HG03520 (cell line): ENCODE measurements at regions not wholly inside any gene's neighbourhood (a gene's known extent, or its start where the extent isn't known, plus 50 kb on each side); places are given as distances from the start of the nearest gene placed in this dataset.

Experiments used
- ATAC-seq: cut with Tn5 transposase; IDR thresholded peaks from one replicate; pipeline ENCODE4 v1.9.1; 2021; ENCODE audit warnings: mild to moderate bottlenecking, moderate library complexity; ENCODE audit not compliant: unreplicated experiment

DNA sequence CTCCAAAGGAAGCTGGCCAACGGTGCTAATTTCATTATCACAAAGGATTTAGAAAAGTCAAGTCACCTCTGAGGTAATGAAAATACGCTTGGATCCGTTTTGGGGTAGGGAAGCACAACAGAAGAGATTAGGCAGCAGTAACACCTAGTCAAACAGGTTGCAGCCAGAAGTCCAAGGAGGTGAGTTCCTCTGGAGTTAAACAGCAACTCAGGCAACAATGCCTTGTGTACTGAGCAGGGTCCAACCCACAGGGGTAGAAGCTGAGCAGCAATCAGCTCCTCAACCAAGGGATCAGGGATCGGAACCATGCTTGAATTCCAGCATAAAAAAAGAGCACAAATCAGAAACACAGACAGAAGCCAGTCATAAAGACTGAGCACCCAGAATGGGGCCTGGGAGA lies 88.1 kb upstream of the SPRED1 start:
- no peak for ATAC-seq

DNA sequence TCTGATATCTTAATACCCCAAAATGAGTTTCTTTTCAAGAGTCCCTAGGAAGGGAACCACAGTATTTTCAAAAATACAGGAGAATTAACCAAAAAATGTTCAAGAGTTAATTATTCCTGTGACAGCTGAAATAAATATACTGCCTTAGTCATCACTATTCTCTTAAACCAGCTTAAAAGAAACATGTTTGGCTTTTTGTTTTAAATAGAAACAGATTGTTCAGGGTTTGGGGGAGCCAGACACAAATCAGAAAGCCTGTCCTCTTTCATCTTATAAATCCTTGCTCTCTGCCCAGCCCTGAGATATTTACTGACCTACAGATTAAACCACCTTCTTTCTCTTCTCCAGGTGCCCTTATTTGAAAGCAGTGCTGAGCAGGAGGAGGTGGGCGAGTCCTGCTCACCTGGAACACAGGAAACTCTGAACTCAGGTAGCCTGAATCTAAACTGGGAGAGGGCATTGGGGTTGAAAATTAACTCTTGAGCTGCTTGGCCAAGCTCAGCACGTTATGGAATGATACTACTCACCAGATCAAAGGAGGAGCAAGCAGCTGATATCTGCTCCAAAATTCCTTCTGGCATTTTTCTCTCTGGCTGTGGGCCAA lies 84.1 kb upstream of the SPRED1 start:
- no peak for ATAC-seq

DNA sequence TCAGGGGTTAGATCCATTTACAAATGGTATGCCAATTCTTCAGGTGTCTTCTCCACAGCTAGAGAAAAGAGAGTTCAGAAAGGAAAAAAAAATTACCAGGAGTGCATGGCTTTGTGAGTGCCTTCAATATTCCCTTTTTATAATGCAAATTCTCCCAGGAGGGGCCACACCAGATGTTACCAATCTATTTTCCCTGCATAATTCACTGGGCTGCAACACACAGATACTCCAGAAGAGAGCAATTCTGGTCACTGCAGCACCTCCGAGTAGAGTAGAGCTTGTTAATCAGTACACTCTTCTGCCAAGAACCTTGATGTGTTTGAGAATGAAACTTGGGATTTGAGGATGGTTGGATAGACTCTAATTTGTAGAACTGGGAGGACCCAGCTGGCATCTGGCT lies 80.7 kb upstream of the SPRED1 start:
- ATAC-seq: no peak

DNA sequence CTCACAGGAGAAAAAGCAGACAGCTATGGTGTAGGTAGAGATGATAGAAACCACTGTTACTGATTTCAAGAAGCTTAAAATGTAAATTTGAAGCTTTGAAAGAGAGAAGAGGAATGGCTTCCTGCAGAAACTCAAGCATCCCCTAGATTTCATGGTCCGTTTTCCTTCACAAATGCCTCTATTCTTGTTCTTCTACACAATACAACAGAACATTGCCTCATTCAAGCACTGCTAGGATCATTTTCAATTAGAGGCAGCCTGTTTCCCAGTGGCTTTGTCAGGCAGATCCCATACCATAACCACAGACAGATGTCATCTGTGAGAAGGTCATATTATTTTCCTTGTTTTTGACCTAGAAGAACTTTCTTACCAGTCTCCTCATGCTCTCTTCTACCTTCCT lies 77.9 kb upstream of the SPRED1 start:
- ATAC-seq: no peak

DNA sequence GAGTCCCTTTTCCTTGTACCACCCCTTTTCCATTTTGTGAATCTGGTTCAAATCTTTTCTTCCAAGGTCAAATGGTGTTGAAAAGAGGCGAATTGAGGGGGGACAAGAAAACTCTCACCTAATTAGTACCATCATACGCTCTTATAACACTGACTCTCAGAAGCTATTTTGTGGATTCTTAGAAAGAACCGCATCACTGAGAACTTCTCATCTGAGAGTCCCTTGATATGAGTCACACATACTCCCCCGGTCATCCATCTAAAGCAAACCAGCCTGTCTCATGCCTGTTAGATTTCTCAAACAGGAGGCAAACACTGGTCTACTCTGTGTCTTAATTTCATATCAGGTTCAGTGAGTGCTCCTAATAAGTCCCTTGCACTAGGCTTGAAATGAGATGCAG lies 76.5 kb upstream of the SPRED1 start:
- ATAC-seq: peak; percentile 95

DNA sequence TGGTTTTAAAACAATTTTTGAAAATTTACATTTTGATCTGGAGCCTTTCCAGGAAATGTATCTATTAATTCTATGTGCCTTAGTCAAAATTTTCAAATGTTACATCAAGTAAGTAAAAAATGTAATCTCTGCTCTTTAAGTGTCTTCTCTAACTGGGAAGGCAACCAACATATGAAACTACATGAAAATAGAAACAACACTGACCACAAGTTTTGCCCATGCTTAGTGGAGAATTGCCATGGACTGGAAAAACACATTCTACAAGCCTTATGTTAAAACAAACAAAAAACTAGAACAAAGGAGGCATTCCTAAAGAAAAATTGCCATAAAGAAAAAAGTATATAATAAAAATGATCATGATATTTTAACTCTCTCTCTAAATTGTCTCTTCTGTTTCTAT lies 75.9 kb upstream of the SPRED1 start:
- ATAC-seq: no peak

DNA sequence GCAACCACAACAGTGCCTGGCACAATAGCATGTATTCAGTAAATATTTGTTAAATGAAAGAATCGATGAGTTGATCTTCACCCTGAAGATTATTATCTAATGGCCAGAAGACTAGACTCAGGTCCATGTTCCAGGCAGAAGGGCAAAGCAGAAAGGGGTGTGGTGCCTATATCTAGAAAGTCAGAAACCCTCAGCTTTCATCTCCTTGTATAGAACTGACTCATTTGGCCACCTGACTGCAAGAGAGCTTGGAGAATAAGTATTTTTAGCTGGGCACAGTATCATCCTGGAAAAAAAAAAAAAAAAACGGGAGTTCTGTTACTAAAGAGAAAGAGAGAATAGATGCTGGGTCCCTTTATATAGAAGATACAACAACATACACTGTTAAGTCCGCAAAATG lies 69.7 kb upstream of the SPRED1 start:
- ATAC-seq: no peak

DNA sequence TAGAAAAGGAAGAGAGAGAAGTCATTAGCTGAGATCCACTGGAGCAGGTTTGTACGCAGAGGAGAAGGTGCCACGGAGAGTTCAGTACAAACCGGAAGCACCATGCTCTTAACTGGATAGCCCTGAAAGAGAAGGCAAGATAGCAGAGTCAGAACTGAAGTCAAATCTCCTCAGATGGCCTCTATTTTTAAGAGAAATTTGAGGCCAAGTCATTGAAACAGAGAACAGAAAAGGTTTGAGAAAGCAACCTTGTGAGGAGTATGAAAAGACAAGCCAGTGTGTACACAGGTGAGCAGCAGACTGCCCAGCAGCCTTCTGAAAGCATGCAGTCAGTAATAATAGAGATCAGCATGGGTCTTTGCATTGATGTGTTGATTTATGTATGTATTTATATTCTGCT lies 66.1 kb upstream of the SPRED1 start:
- peak; percentile 95 for ATAC-seq

DNA sequence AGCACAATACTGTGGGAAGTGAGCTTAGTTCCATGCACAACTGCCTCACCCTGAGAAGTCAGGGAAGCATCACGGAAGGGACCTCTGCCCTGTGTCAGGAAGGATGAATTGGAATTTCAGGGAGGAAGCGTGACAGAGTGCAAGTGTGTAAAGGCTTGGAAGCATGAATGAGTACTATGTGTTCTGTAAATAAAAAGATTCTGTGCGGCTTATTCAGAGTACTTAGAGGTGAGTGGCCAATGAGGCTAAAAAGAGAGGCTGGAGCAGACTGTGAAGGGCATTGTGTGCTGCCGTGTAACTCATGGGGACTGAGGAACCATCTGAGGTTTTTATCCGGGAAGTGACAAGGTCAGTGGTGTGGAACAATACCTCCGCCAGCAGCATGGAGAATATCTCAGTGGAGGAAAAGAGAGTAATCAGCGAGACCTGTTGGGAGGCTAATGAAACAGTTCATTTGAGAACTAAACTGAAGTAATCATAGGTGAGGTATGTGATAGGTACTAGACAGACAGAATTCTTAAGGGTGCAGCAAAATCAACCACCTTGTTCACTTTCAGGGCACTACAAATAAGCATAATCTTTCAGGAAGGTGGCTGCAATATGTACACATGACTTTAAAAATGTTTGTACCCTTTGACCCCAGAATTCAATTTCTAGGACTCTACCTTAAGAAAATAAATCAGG lies 64.9 kb upstream of the SPRED1 start:
- ATAC-seq: no peak

DNA sequence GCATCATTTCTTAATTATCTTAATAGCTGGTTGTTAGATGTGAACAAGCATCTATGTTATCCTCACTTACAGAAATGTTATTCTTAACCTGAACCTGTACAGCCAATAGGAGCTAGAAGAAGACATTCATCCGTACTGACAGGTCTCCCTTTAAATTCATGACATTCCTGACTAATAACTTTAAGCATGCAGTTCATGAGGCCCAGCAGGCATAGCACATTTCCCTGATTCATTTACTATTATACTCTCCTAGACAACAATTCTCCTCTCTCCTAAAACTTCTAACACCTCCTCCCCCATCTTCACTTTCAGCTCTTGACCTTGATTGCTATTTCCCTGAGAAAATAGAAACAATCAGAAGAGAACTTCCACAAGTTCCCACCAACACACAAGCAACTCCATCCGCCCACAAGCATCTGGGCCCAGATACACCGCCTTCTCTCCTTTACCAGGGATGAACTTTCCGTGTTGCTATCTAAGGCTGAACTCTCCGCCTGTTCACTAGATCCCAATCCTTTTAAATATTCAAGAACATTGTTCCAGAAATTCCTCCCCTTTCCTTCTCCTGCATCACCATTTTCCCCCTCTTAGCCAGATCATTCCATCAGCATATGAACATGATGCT lies 62.9 kb upstream of the SPRED1 start:
- no peak for ATAC-seq

DNA sequence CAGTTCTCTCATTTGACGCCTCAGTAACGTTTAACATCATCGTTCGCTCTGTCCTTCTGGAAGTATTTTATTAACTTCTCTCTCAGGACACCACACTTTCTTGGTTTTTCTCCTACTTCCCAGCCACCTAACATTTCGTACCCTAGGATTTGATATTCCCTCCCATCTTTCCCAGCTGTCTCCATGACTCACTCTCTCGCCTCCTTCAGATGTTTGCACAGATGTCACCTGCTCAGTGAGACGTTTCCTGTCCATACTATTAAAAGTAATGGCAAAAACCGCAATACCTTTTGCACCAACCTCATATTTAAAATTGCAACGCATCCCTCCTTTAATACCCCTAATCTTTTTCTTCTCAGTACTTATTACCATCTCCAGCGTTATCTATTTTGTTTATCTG lies 62.1 kb upstream of the SPRED1 start:
- no peak for ATAC-seq

DNA sequence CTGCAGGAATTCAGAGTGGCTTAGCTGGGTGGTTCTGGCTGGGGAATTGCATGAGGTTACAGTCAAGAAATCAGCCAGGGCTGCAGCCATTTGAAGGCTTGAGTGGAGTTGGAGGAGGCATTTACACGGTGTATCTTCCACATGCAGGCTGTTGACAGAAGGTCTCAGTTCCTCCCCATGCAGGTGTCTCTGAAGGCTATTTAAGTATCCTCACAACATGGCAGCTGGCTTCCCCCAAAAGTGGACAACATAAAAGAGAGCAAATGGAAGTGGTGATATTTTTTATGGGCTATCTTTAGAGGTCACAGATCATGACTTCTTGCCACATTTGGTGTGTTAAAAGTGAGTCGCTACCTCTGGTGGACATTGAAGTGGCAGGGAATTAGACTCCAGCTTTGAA lies 60.1 kb upstream of the SPRED1 start:
- no peak for ATAC-seq

DNA sequence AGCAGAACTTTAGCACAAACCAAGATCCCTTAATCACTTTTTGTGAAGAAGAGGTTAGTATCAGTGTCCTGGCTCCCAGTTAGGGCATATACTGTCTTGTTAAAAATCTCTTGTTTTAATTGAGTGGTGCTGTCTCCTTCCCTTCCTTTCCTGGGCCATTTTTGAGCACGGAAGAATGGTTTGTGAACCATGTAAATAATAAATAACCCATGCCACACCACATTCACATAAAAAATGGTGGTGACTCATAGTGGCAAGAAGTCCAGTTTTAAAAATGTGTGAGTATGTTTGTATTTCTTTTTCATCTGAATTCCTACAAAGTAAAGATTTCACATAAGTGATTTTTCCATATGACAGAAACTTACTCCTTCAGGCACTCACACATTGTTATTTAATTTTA lies 59.1 kb upstream of the SPRED1 start:
- ATAC-seq: no peak

DNA sequence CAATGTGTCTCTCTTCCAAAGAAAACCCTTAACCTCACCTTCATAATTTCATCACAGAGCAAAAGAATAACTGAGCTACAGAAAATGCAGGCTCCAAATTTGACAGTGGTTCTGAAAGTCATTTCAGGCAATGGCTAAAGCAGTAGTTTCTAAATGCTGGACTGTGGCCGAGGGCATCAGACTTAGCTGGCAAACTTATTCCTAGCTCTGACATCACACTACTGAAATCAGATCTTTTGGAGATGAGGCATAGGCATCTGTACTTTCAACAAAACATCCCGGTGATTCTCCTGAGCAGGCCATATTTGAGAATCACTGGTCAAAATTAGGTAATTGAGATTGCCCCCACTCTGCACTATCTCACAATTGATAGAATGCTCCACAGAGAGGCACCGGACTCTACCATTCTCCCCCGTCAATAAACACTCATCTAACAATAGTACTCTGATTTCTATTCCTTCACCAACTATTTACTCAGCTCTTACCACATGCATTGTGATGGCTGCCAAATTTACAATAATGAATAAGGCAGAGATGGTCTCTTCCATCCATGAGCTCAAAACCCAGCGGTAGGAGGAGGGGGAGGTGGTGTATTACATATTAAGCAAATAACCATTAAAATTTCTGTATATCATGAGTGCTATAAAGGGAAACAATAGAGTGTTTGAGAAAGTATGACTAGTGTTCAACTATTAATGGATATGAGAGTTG lies 57.3 kb upstream of the SPRED1 start:
- no peak for ATAC-seq

DNA sequence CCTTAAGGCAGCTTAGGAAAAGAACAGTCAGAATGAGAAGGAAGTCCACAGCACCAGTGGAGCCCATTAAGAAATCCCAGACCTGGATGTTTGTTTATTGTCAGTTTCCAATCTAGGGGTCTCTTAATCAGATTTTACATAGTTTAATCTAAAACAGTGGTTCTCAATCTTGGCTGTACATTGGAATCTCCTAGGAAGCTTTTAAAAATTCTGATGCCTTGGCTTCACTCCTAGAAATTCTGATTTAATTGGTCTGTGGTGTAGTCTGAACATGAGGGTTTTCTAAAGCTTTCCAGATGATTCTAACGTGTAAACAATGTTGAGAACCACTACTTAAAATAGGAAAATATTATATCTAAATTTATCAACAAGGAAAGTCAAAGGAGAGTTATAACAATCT lies 56.6 kb upstream of the SPRED1 start:
- no peak for ATAC-seq

DNA sequence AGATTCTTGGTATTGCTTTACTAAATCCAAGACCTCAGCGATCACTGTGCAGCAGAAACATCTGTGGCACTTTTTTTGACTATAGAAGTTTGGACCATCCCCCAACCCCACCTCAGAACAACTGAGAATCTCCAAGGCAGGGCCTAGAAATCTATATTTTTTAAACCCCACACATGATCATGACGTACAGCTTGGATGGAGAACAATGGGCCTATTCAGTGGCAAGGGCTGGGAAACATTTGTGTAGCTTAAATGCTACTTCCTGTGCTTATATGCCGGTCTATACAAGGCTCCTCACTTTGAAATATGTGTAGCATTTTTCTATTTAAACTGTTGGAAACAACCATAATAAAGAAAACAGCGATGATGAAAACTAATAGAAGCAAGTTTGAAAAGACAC lies 55.1 kb upstream of the SPRED1 start:
- ATAC-seq: no peak

DNA sequence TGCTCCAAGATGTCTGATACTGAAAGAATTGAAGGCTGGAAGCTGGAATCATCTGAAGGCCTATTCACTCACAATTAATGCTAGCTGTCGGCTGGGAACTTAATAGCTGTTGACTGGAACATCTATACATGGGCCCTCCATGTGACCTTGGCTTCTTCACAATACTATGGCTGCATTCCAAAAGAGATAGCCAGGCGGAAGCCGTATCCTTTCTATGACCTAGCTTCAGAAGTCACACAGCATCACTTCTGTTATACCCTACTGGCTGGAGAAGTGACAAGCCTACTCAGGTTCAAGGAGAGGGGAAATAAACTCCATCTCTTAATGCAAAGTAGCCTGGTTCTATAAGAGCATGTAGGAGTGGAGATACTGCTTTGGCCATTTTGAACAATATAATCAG lies 50.9 kb upstream of the SPRED1 start:
- no peak for ATAC-seq

DNA sequence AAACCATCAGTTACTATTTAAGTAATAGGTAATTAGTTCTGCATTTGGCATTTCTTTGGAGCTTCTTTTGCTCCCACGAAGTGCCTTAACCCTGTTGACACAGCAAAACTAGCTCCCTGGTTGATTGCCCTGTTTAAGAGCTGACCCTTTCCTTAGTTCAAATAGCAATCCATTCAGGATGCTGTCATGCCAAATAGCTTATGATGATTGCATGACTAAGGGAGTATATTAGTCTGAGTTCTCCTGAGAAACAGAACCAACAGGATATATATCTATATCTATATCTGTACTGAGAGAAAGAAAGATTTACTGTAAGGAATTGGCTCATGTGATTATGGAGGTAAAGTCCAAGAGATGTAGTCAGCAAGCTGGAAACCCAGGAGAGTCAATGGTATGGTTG lies 50.3 kb upstream of the SPRED1 start:
- ATAC-seq: no peak
